ENCODE measurements at regions not wholly inside any gene's neighbourhood (a gene's known extent, or its start where the extent isn't known, plus 50 kb on each side); places are given as distances from the start of the nearest gene placed in this dataset.

DNA sequence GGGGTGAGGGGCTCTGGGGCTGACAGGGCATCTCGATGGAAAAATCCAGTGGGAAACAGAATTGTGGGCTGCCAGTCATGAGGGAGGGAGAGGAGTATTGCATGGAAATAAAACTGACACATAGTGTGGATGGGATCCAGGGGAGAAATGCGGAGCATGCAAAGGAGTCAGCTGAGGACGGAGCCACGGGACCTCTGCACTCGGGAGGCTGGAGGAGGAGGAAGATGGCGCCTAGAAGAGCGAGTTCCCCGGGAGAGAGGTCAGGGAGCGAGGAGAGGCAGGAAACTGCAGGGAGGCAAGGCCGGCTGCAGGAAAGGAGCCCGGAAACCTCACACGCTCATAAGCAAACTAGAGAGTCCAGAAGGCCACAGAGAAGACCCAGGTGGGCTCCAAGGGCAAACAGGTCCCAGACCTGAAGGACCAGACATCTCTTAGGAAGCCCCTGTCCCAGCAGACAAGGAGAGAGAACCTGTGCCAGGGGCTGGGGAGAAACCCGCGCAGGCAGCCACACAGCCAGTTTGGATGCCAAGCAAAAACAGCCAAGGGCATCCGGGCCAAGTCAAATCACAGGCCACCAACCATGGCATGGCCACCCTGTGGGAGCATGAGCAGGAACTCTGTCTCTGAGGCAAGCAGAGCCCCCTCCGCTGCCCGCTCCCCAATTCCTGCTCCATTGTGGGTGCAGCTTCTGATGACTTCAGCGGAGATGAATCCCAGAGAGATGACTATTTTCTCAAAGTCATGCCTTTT lies 218.8 kb upstream of the ID2 start:
- Mint-ChIP-seq H3K9me3 (peaks cover 3% of the 10 kb centered on the region), H3K4me3 (no peak overlapping the region), H3K4me1 (no peaks in the 10 kb centered on the region), H3K27me3 (peaks cover 75% of the 10 kb centered on the region), H3K36me3 (ENCODE audit: low read depth) (no peaks in the 10 kb centered on the region), H3K27ac (no peak overlapping the region)
- ATAC-seq (ENCODE audit: low read depth), result no peak
- intact Hi-C loops (cut with micrococcal nuclease), result no loop called here
- ChIA-PET CTCF (no interaction called here), POLR2A (no interaction called here)
- TF ChIP-seq, protein P1, sequence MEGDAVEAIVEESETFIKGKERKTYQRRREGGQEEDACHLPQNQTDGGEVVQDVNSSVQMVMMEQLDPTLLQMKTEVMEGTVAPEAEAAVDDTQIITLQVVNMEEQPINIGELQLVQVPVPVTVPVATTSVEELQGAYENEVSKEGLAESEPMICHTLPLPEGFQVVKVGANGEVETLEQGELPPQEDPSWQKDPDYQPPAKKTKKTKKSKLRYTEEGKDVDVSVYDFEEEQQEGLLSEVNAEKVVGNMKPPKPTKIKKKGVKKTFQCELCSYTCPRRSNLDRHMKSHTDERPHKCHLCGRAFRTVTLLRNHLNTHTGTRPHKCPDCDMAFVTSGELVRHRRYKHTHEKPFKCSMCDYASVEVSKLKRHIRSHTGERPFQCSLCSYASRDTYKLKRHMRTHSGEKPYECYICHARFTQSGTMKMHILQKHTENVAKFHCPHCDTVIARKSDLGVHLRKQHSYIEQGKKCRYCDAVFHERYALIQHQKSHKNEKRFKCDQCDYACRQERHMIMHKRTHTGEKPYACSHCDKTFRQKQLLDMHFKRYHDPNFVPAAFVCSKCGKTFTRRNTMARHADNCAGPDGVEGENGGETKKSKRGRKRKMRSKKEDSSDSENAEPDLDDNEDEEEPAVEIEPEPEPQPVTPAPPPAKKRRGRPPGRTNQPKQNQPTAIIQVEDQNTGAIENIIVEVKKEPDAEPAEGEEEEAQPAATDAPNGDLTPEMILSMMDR (IDR thresholded peaks at IDR 0.05), result no peak
- no peak for DNase-seq

DNA sequence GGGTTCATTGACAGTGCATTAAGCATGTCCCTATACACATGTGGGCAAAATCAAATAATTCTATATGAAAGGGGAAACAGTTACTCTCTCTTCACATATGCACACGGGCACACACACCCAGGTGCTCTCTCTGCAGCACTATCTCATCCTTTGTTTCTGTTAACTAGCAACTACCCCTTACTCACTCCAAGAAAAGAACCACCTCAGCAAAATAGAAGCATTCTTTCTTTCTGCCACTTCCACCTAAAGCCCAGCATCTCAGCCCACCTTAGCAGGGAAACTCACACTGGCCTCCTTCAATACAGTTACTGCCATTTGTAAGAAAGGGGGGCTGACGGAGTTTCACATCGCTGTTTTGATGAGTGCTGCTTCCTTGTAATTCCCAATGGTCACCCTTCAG lies 216.3 kb upstream of the ID2 start:
- ChIA-PET CTCF (no interaction called here), POLR2A (no interaction called here)
- no peak overlapping the region for H3K27ac Mint-ChIP-seq
- no peaks in the 10 kb centered on the region for H3K4me1 Mint-ChIP-seq
- ATAC-seq (ENCODE audit: low read depth), result no peak
- intact Hi-C loops (cut with micrococcal nuclease), result no loop called here
- no peaks in the 10 kb centered on the region for H3K36me3 Mint-ChIP-seq (ENCODE audit: low read depth)
- no peak overlapping the region for H3K4me3 Mint-ChIP-seq
- TF ChIP-seq, protein P1 (IDR thresholded peaks at IDR 0.05), result no peak
- DNase-seq, result no peak
- peaks cover 3% of the 10 kb centered on the region for H3K9me3 Mint-ChIP-seq
- H3K27me3 Mint-ChIP-seq, result peaks cover 76% of the 10 kb centered on the region

DNA sequence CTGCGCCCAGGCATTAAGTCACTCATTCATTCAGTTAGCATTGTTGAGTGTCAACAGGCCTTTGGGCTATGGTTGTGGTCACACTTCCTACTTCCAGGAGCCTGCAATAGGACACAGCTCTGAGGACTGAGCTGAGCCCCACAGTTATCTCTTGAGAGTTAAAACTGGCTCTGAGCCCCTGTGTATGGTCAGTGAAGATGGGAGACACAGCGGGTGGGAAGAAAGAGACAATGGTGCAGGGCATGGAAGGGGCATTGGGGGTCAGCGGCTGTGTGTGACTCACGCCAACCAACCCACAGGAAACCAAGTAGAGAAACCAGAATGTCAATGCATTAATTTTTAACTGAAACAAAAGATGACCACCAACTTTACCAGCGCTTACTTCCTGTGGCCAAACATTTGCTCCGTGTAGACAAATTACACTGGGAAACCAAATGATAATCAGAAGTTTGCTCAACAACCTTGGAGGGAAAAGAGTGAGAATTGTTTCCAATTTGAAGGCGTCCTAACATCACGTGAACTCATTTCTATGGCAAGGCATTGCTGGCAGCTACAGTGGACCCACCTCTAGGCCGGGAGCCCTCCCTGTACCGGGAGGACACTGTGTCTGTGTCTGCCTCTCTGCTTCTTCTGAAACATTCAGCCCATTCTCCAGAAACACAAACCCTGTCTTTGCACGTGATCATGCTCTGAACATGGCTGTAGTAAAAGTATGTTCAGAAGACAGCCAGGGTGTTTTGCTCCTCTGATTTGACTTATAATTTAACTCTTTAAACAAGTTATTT lies 212.0 kb upstream of the ID2 start:
- ATAC-seq (ENCODE audit: low read depth) (no peak), DNase-seq (no peak)
- Mint-ChIP-seq H3K27ac (no peak overlapping the region), H3K9me3 (peaks cover 3% of the 10 kb centered on the region), H3K27me3 (peaks cover 82% of the 10 kb centered on the region), H3K4me1 (peaks cover 13% of the 10 kb centered on the region), H3K36me3 (ENCODE audit: low read depth) (no peaks in the 10 kb centered on the region), H3K4me3 (no peak overlapping the region)
- intact Hi-C loops (cut with micrococcal nuclease), result no loop called here
- POLR2A ChIA-PET, result no interaction called here
- TF ChIP-seq, protein P1 (IDR thresholded peaks at IDR 0.05), result no peak
- CTCF ChIA-PET, result no interaction called here

DNA sequence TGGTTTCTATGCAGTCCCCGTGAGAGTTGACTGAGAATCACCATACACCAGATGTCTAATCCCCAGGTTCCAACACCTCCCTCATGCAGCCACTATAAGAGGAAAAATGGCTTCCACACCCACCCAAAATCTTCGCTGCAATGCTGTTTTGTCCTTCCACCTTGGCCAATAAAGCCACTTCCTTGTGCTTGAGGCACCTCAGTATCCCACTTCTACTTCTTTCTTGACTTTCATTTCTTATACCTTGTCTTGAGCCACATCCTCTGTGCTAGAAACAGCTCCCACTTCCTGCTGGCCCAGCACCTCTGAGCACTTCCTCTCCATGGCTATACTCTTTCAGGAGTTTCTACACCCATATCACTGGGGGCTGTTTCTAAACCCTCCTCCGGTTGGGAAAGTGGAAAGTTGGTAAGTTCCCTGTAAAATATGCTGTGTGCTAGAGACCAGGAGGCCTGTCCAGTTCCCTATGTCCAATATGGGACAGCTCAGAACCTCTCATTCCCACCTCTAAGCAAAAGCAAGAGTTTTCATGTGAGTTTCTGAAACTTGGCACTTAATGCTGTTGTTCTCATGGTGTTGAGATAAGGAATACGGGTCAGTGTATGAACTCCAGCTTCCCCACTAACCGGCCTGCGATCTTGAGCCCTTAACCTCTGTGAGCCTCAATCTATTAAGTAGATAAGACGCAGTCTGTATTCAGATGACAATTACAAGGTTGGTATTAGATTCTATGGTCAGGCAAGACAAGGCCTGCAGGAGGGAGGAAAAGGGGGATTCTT lies 209.1 kb upstream of the ID2 start:
- TF ChIP-seq, protein P1 (IDR thresholded peaks at IDR 0.05), result no peak
- H3K9me3 Mint-ChIP-seq, result peaks cover 3% of the 10 kb centered on the region
- ChIA-PET POLR2A (interaction anchor here (0.6 kb wide), 1 partner anchor 252 kb away, joined by 6 read pairs; no protein-coding TSS in a partner anchor), CTCF (no interaction called here)
- peaks cover 71% of the 10 kb centered on the region for H3K27me3 Mint-ChIP-seq
- intact Hi-C loops (cut with micrococcal nuclease), result no loop called here
- H3K27ac Mint-ChIP-seq, result no peak overlapping the region
- no peak overlapping the region for H3K4me3 Mint-ChIP-seq
- no peak for ATAC-seq (ENCODE audit: low read depth)
- peaks cover 38% of the 10 kb centered on the region for H3K4me1 Mint-ChIP-seq
- no peaks in the 10 kb centered on the region for H3K36me3 Mint-ChIP-seq (ENCODE audit: low read depth)
- no peak for DNase-seq

Data from activated B cell treated with CpG ODN at 0.5 μM for 24 hours (primary cell).